ENCODE measurements at regions not wholly inside any gene's neighbourhood (a gene's known extent, or its start where the extent isn't known, plus 50 kb on each side); places are given as distances from the start of the nearest gene placed in this dataset.

DNA sequence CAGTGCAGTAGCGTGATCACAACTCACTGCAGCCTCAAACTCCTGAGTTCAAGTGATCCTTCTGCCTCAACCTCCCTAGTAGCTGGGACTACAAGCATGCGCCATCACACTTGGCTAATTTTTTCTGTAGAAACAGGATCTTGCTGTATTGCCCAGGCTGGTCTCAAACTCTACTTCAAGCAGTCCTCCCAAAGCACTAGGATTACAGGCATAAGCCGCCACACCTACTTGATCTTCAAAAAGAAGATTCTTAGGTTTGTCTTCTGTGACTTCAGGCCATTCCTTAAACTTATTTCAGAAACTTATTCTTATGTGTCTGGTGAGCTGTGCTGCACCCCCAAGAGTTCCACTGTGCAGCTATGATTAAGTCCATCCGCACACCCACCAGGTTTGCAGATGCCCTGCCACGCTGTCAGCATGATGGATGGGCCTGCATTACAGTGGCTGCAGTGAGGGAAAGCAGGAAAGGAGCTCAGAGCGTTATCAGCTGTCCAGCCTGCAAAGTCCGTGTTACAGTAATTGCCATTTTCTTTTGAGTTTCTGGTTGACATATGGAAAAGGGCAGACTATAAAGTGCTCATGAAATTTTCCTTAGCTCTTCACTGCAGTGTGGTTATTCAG lies 146.6 kb downstream of the AASDH start:
- no peak for DNase-seq (ENCODE audit: low read depth)

DNA sequence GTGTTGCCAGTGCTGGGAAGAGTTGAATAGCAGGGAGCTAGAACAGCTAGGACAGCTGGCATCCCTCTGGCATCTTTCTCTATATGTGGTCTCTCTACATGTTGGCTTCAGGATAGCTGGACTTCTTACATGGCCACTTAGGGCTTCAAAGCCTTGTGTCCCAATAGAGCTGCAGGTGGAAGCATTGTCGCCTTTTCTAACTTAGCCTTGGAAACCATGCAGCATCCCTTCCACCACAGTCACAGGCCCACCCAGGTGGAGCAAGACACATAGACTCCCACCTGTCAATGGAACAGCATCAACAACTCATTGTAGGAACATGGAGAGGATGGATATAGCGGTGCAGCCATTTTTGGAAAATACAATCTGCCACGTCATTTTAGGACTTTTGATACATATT lies 149.0 kb downstream of the AASDH start:
- no peak for DNase-seq (ENCODE audit: low read depth)

DNA sequence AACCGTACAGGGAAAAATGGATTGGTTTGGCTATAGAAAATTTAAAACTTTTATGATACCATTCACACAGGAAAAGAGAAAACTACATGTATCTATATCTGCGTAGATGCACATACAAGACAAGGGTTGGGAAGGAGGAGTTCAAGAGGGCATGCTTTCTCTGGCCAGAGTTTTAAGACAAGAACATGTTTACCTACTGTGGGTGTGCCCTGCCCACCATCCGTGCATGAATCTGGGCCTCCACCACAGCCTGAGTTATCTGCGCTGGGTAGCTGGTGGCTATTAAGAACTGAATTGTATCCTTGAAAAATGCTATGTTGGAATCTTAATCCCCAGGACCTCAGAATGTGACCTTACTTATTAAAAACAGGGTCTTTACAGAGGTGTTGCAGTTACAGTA lies 151.6 kb downstream of the AASDH start:
- DNase-seq (ENCODE audit: low read depth), result no peak

DNA sequence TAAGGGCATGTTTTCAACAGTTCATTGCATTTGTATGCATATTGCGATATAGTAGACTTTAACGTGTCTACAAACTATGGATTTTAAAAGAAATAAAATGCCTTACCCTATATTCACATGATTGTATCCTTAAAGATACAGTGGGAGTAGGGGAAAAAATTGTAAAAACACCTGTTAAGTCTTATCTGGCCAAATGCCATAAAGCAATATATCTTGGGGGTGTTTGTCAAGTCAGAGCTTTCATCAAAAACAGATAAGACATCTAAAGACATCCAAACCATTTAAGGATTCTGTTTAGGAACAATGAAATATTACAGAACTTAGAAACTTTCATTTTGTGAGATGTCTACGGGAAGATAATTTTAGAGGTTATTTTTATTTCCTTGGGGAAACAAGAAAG lies 152.3 kb downstream of the AASDH start:
- DNase-seq (ENCODE audit: low read depth), result no peak

DNA sequence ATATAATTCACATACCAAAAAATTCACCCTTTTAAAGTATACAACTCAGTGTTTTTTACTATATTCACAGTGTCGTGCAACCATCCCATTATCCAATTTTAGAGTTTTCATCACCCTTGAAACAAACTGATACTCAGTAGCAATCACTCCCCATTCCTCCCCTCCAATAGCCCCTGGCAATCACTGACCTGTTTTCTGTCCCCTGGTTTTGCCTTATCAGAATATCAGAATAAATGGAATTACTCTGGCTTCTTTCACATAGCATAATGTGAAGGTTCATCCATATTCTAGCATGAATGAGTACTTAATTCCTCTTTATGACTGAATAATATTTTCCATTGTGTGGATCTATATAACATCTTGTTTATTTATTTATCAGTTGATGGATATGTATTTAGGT lies 153.2 kb downstream of the AASDH start:
- no peak for DNase-seq (ENCODE audit: low read depth)

DNA sequence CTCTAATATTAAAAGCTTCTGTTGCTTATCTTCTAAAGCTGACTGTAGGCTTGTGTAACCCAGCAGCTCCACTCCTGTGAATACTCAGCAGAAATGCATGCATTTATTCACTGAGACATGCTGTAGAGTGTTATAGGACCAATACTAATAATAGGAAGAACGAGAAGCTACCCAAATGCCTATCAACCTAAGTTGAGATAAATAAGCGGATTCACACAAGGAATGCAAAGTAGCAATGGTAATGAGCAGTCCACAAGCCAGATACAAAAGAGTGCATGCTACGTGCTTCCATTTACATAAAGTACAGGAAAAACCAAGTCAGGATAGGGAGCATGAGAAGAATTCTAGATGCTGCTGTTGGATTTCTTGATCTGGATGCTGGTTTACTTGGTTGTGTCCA lies 155.9 kb downstream of the AASDH start:
- DNase-seq (ENCODE audit: low read depth), result no peak

DNA sequence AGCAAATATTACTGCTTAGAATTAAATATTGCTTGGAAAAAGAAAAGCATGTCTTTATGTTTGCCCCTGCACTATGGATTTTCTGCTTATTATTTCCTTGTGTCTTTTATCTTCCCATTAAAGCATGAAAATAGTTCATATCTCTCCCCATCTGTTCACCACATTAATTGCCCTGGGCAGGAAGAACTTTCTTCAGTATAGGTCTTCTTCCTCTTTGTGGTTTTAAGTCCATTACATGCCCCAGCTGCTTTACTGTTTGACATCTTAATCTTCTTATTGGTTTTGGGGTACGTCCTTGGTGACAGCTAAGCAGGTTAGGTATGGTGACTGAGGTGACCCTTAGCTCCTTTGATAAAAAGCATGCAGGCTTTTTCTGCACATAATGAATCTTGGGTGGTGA lies 157.3 kb downstream of the AASDH start:
- no peak for DNase-seq (ENCODE audit: low read depth)

DNA sequence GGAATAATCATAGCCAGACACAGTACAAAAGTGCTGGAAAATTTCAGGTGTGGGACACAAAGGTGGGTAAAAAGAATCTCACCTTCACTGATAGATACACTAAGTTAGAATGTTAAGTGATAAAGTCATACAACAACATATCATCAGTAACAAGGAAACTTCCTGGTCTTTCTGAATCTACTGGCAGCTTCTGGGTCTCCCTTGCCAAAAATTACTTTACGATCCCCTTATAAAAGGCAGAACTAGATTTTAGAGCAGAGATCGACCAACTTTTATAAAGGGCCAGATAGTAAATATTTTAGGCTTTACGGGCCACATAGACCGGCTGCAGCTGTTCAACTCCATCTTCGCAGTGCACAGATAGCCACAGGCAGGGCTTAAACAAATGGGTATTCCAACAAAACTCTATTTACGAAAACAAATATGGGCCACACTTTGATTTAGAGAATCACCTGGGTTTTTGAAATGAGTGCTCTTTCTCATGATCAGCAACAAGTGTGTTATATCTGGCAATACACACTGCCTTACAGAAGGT lies 159.9 kb downstream of the AASDH start:
- DNase-seq (ENCODE audit: low read depth), result no peak

DNA sequence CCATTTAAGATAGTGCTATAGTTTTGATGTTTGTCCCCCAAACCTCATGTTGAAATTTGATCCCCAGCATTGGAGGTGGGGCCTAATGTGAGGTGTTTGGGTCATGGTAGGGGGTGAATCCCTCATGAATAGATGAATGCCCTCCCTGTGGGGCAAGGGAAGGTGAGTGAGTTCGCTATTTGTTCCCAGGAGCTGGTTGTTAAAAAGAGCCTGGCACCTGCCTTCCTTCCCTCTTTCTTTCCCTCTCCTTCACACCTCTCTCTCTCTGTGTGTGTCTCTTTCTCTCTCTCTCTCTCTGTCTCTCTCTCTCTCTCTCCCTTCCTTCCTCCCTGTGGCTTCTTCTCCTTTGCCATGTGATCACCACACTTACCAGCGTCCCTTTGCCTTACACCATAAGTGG lies 160.7 kb downstream of the AASDH start:
- DNase-seq (ENCODE audit: low read depth), result no peak

DNA sequence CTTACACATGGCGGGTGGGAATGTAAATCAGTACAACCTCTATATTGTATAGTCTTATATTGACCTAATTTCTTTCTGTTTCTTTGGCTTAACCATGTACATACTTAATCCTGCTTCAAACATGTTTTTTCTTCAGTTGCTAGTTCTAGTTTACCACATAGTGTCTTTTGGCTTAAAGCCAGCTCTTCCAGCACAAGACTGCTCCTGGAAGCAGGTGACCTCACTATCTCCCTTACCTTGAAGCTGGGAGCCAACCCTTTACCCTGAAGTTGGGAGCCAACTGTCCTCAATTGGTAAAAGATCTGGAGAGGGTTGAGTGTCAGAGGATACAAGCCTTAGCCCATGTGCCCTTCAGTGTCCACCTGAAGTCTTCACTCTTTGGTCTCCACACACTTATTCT lies 162.7 kb downstream of the AASDH start:
- DNase-seq (ENCODE audit: low read depth), result no peak

DNA sequence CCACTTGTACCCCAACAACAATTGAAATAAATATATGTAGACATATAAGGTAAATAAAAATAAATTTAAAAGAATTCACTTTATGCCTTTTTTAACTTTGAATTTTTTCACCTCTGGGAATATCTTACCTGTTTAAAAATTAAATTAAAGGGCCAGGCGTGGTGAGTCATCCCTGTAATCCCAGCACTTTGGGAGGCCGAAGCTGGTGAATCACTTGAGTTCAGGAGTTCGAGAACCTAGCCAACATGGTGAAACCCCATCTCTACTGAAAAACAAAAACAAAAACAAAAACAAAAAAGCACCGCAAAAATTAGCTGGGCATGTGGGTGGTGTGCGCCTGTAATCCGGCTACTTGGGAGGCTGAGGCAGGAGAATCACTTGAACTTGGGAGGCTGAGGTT lies 164.8 kb downstream of the AASDH start:
- no peak for DNase-seq (ENCODE audit: low read depth)

DNA sequence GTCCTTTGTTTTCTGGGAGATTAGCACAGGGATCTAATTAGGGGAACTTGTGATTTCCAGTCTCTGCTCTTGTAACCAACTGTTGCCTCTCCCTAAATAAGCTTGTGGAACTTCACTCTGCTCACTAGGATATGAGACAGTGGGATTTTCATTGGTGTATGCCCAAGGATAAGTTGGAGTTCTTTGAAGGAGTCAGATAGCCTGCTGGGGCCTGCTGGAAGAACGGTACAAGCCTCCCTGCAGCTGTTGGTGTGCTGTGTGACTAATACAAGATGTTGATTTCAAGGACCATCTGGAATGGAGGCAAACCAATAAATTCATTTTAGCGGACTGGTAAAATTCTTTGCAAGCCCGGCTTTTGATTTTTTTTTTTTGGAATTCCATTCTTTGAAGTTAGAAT lies 167.0 kb downstream of the AASDH start:
- no peak for DNase-seq (ENCODE audit: low read depth)

DNA sequence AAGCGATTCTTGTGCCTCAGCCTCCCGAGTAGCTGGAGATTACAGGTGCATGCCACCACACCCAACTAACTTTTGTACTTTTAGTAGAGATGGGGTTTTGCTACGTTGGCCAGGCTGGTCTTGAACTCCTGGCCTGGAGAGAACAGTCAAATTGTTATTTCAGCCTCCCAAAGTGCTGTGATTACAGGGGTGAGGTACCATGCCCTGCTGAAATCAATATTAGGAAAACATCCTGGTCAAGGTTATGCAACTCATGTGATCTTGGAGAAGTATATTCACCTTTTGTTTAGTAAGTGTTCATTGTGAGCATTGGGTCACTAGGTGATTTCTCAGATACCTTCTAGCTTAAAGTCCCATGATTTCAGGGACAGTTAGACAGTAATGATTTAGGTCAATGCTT lies 167.8 kb downstream of the AASDH start:
- no peak for DNase-seq (ENCODE audit: low read depth)

DNA sequence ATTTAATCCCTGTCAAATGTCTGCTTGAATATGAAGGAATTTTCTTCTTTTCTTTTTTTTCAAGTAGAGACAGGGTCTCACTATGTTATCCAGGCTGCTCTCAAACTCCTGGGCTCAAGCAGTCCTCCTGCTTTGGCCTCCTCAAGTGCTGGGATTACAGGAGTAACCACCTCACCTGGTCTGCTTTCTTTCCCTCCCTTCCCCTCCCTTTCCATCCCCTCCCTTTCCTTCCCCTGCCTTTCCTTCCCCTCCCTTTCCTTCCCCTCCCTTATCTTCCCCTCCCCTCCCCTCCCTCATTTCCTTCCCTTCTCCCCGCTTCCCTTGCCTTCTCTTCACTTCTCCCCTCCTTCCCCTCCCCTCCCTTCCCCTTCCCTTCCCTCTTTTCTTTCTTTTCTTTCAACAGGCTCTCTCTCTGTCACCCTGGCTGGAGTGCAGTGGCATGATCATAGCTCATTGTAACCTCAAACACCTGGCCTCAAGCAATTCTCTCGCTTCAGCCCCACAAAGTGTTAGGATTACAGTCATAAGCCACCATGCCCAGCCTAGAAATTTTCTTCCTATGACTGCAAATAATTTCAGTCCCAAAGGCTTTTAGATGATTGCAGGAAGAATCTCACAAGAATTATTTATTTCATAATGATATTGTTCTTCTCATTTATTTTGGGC lies 168.9 kb downstream of the AASDH start:
- no peak for DNase-seq (ENCODE audit: low read depth)

DNA sequence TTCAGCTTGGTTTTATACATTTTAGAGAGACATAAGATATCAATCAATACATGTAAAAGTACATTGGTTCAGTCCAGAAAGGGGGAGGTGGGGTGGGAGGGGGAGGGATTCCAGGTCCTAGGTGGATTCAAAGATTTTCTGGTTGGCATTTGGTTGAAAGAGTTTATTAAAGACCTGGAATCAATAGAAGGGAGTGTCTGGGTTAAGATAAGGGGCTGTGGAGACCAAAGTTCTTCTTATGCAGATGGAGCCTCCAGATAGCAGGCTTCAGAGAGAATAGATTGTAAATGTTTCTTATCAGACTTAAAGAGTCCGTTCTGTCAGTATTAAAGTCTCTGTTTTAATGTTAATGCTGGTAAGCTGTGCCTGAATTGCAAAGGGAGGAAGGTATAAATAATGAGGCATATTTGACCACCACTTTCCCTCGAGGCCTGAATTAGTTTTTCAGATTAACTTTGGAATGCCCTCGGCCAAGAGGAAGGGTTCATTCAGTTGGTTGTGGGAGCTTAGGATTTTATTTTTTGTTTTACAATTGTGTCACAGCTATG lies 169.9 kb downstream of the AASDH start:
- peak; percentile 52 for DNase-seq (ENCODE audit: low read depth)

DNA sequence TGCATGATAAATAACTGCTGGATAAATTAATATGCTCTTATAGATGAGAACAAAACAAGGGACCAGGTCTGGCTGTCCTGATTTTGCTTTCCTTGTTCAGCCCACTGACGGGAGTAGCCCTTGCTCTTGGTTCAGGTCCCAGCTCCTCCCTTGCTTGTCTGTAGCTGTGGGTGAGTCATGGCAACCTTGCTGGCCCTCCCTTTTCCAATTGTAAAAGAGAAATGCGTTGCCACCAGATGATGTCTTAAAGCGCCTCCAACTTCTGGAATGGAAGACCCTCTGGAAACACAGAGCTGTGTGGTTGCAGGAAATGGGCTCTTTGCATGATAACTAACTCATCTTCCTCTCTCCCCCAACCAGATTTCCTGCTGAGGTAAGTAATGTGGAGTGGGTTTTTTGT lies 171.4 kb downstream of the AASDH start:
- no peak for DNase-seq (ENCODE audit: low read depth)

DNA sequence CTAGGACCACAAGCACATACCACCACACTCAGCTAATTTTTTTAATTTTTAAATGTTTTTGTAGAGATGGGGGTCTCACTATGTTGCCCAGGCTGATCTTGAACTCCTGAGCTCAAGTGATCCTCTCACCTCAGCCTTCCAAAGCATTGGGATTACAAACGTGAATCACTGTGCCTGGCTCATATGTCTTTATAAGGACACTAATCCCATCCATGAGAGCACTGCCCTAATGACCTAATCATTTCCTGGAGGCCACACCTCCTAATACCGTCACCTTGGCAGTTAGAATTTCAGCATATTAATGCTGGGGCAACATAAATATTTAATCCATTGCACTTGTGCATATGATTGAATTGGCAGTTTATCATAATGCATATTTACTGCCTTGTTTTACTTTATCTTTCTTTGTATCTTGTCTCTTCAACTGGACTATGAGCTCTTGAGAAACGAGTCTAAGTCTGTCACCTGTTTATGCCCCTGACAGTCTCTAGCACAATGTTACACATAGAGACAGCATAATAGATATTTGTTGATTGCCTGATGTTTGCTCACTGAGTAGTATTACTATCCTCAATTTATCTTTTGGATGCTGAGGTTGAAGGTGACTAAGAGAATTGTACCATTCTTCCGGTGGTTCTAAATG lies 172.0 kb downstream of the AASDH start:
- DNase-seq (ENCODE audit: low read depth), result no peak

DNA sequence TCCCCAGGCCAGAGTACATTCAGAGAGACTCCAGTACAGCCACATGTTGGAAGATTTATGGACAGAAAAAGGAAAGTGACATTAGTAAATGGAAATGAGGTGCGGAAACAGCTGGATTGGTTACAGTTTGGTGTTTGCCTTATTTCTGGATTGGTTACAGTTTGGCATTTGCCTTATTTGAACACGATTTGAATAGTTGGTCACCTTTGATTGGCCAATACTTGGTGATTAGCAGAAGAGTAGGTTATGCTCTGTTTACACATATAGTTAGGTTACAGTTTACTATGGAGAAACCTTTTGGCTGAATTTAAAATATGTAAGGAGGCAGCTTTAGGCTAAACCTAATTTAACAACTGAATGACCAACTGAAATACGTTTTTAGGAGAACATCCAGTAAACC lies 173.7 kb downstream of the AASDH start:
- no peak for DNase-seq (ENCODE audit: low read depth)

DNA sequence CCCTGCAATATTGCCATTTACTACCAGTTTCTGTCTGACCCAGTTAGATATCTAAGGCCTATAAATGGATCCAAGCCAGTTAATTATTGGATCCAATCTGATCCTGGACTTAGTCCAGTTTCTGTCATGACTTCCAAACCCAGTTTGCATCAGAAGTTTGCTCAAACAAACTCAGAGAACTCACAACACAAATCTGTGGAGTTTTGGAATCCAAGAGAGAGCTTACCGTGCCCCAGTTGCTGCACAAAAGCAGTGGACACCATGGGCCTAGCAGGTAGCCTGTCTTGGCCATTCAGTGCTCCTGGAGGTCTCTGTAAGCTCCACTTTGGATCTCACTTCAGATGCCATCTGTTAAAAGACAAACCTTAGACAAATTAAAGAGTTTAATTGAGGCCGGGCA lies 174.5 kb downstream of the AASDH start:
- DNase-seq (ENCODE audit: low read depth), result no peak

DNA sequence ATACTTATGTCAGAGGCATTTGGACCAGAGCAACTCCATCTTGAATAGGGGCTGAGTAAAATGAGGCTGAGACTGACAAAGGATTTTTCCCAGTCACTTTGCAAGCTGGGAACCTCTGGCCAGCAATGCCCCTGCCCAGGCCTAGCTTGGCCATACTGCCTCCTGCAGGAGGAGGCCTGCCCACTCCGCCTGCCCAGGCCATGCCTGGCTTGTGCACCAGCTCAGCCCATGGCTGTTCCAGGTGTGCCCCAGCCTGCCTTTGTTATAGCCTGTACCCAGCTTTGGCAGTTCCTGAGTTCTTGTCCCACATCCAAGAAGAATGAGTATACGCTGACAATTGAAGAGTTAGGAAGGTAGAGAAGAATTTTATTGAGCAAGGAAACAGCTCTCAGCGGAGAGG lies 176.1 kb downstream of the AASDH start:
- DNase-seq (ENCODE audit: low read depth), result no peak

DNA sequence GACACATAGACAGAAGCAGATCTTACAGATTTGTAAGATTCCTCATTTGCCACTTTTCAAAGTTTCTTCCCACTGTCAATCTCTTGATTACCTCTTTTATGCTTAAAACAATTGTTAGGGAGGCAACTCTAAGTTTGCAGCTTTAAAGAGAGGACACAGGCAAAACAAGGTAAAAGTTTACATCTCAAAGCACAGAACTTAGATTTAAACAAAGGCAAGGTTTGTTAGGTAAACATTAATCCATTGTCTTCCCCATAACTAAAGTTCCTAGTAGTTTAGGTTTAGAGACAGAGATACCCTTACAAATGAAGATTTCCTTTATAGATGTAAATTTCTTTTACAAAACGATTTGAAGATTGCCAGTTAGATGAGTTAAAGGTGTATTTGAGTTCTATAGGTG lies 176.9 kb downstream of the AASDH start:
- DNase-seq (ENCODE audit: low read depth), result no peak

DNA sequence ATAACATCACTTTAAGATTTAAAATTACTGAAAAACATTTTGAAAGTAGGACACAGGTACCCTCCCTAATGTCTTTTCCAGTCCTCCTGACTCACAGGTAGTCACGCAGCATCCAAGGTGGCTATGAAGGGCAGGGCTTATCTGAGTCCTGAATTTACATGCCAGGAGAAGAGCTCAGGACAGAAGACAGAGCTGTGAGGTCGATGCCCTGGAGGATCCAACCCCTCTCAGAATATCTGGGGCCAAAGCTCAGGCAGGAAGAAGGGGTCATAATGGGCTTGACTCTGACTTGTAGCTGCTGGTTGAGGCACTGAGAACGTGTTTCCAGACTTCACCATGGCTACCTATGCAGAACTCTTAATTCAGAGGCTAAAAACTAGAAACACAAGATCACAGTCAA lies 177.5 kb downstream of the AASDH start:
- no peak for DNase-seq (ENCODE audit: low read depth)

DNA sequence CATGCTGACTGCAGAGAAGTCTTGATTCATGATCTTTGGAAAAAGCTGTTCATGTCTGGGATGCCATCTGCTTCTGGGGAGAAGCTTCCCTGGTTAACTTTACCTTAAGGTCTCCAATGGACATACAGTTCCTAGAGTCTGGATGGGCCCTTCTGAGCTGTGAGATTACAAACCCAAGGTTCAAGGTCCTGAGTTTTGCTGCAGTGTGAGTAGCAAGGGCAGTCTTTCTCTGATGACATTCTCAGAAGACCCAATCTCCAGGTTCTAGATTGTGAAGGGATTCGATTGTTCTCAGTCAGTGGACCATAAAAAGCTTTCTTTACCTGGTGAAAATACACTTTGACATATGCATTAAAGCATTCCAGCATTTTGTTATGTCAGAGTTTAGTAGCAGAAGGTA lies 179.2 kb downstream of the AASDH start:
- no peak for DNase-seq (ENCODE audit: low read depth)

Data from CMK (cell line).